ENCODE measurements at regions not wholly inside any gene's neighbourhood (a gene's known extent, or its start where the extent isn't known, plus 50 kb on each side); places are given as distances from the start of the nearest gene placed in this dataset.

DNA sequence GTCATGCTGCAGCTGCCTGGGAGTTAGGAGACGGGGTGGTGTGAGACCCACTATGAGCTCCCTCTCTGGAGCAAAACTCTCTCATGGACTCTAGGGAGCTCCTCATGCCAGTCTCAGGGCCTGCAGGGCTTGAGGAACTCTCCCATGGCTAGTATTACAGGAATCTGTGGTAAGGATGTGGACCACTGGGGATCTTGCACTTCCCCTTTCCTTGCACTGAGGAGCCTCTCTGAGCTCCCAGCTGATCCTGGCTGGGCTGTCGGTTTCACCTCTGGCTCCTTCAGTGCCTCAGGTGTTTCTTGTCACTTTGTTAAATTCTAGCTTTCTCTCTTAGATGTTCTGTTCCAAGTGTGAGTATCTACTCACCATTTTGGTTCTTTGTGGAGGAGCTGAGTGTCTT, 71.6 kb upstream of the IMMP2L start:
- CTCF ChIA-PET: interaction anchor here (0.9 kb wide), 1 partner anchor 11 kb away, joined by 3 read pairs; no protein-coding TSS in a partner anchor
- TF ChIP-seq, protein P1, sequence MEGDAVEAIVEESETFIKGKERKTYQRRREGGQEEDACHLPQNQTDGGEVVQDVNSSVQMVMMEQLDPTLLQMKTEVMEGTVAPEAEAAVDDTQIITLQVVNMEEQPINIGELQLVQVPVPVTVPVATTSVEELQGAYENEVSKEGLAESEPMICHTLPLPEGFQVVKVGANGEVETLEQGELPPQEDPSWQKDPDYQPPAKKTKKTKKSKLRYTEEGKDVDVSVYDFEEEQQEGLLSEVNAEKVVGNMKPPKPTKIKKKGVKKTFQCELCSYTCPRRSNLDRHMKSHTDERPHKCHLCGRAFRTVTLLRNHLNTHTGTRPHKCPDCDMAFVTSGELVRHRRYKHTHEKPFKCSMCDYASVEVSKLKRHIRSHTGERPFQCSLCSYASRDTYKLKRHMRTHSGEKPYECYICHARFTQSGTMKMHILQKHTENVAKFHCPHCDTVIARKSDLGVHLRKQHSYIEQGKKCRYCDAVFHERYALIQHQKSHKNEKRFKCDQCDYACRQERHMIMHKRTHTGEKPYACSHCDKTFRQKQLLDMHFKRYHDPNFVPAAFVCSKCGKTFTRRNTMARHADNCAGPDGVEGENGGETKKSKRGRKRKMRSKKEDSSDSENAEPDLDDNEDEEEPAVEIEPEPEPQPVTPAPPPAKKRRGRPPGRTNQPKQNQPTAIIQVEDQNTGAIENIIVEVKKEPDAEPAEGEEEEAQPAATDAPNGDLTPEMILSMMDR (IDR thresholded peaks at IDR 0.05; ENCODE audit: control extremely low read depth, extremely low read depth, low read depth, missing control alignments): no peak
- DNase-seq (ENCODE audit: extremely low spot score): no peak
- POLR2A ChIA-PET: interaction anchor here (0.6 to 0.7 kb wide), 2 partner anchors 1060 to 1360 kb away, joined by 3 to 4 read pairs; no protein-coding TSS in a partner anchor

DNA sequence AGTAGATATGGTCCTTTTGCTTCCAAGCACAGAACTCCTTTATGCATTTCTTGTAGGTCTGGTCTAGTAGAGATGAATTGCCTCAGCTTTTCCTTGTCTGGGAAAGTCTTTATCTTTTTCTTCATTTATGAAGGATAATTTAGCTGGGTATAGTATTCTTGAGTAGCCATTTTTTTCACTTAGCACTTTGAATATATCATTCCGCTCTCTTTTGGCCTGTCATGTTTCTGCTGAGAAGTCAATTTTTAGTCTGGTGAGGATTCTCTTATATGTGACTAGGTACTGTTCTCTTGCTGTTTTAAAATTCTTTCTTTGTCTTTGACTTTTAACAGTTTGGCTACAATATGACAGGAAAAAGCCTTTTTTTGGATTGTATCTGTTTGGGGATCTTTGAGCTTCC, 68.6 kb upstream of the IMMP2L start:
- TF ChIP-seq, protein P1 (IDR thresholded peaks at IDR 0.05; ENCODE audit: control extremely low read depth, extremely low read depth, low read depth, missing control alignments): no peak
- CTCF ChIA-PET: no interaction called here
- POLR2A ChIA-PET: no interaction called here
- DNase-seq (ENCODE audit: extremely low spot score): no peak

DNA sequence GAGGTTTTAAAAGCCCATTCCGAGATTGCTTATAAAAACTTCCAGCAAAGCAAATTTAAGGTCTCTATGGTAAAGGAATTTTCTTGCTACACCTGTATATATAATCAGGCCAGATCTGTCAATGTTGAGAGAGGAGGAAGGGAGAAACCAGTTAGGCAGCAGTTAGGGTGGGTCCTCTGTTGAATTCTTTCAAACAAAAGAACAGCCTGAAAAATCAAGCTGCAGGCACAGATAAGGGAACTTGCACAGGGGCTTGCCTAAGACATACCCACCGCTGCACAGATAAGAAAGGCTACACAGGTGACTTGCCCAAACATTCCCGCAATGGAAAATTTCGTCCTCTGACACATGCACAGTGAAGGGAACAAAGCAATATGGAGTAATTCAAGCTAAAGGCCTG, 59.8 kb upstream of the IMMP2L start:
- TF ChIP-seq, protein P1 (IDR thresholded peaks at IDR 0.05; ENCODE audit: control extremely low read depth, extremely low read depth, low read depth, missing control alignments): no peak
- ChIA-PET POLR2A (no interaction called here), CTCF (interaction anchor here (1.0 kb wide), 1 partner anchor 10 kb away, joined by 3 read pairs; no protein-coding TSS in a partner anchor)
- DNase-seq (ENCODE audit: extremely low spot score): no peak
